HG03108 (cell line): ENCODE measurements at regions not wholly inside any gene's neighbourhood (a gene's known extent, or its start where the extent isn't known, plus 50 kb on each side); places are given as distances from the start of the nearest gene placed in this dataset.

Experiments used
- ATAC-seq: cut with Tn5 transposase; IDR thresholded peaks from one replicate; pipeline ENCODE4 v1.9.1; 2021; ENCODE audit warnings: moderate library complexity; ENCODE audit not compliant: unreplicated experiment

- ATAC-seq, result no peak
Observed at GRCh38 chr6:85396159-85396808, 53.6 kb upstream of the NT5E start.

GRCh38 chr6:85395746-85396145 lies 54.1 kb upstream of the NT5E start:
- no peak for ATAC-seq

- ATAC-seq, result no peak
Observed at GRCh38 chr6:85394853-85395538, 54.9 kb upstream of the NT5E start.

- no peak for ATAC-seq
Observed at GRCh38 chr6:85394199-85394598, 55.7 kb upstream of the NT5E start.

GRCh38 chr6:85392379-85392778 lies 57.5 kb upstream of the NT5E start:
- ATAC-seq, result no peak

- no peak for ATAC-seq
Observed at GRCh38 chr6:85390775-85391174, 59.1 kb upstream of the NT5E start.

GRCh38 chr6:85390105-85390728 lies 59.7 kb upstream of the NT5E start:
- no peak for ATAC-seq

- no peak for ATAC-seq
Observed at GRCh38 chr6:85389151-85389797, 60.6 kb upstream of the NT5E start.

GRCh38 chr6:85388531-85388930 lies 61.4 kb upstream of the NT5E start:
- no peak for ATAC-seq

- ATAC-seq, result no peak
Observed at GRCh38 chr6:85385636-85386315, 64.1 kb upstream of the NT5E start.

GRCh38 chr6:85383042-85383441 lies 66.8 kb upstream of the NT5E start:
- ATAC-seq, result no peak

- ATAC-seq, result no peak
Observed at GRCh38 chr6:85382541-85382940, 67.3 kb upstream of the NT5E start.

- ATAC-seq, result no peak
Observed at GRCh38 chr6:85372915-85373270, 77.0 kb upstream of the NT5E start.

GRCh38 chr6:85372188-85372914 lies 77.5 kb upstream of the NT5E start:
- ATAC-seq, result no peak

GRCh38 chr6:85368631-85369030 lies 81.3 kb upstream of the NT5E start:
- peak; percentile 56 for ATAC-seq

- ATAC-seq, result no peak
Observed at GRCh38 chr6:85364344-85364743, 85.5 kb upstream of the NT5E start.

- ATAC-seq, result no peak
Observed at GRCh38 chr6:85363870-85364269, 86.0 kb upstream of the NT5E start.

GRCh38 chr6:85362652-85363310 lies 87.1 kb upstream of the NT5E start:
- no peak for ATAC-seq

- ATAC-seq, result no peak
Observed at GRCh38 chr6:85361643-85362014, 88.3 kb upstream of the NT5E start.
